ENCODE measurements at regions not wholly inside any gene's neighbourhood (a gene's known extent, or its start where the extent isn't known, plus 50 kb on each side); places are given as distances from the start of the nearest gene placed in this dataset.

DNA sequence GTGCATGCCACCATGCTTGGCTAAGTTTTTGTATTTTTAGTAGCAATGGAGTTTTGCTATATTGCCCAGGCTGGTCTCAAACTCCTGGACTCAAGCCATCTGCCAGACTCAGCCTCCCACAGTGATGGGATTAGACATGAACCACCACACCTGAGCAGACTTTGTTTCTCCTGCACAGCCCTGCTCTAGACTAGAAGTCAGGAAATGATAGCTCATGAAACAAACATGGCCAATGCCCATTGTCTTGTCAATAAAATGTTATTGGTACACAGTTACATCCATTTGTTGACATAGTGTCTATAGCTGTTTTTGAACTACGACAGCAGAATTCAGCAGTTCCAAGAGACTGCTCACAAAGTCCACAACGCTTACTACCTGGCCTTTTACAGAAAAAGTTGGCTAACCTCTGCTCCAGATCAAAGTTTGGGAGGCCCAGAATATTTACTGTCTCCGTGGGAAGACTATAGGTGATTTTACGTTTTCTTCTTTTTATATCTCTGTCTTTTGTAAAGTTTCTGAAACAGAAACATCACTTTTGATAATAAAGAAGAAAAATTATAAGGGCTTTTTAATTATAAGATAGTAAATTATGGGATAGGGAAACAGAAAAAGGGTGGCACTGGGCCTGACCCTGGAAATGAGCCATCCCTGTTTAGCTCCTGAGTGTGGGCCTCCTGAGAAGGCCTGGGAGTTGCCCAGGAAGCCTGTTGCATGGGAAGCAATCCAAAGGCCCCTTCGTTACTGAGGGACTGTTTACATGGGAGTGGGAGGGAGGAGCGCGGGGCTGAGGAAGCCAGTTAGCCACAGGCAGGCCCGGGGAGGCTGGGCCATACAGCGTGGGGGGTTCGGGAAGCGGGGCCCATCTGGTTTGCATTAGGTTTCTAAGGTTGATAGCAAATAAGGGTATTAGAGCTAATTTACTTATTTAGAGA lies 201.5 kb downstream of the IRF8 start:
- TF ChIP-seq, protein P1, sequence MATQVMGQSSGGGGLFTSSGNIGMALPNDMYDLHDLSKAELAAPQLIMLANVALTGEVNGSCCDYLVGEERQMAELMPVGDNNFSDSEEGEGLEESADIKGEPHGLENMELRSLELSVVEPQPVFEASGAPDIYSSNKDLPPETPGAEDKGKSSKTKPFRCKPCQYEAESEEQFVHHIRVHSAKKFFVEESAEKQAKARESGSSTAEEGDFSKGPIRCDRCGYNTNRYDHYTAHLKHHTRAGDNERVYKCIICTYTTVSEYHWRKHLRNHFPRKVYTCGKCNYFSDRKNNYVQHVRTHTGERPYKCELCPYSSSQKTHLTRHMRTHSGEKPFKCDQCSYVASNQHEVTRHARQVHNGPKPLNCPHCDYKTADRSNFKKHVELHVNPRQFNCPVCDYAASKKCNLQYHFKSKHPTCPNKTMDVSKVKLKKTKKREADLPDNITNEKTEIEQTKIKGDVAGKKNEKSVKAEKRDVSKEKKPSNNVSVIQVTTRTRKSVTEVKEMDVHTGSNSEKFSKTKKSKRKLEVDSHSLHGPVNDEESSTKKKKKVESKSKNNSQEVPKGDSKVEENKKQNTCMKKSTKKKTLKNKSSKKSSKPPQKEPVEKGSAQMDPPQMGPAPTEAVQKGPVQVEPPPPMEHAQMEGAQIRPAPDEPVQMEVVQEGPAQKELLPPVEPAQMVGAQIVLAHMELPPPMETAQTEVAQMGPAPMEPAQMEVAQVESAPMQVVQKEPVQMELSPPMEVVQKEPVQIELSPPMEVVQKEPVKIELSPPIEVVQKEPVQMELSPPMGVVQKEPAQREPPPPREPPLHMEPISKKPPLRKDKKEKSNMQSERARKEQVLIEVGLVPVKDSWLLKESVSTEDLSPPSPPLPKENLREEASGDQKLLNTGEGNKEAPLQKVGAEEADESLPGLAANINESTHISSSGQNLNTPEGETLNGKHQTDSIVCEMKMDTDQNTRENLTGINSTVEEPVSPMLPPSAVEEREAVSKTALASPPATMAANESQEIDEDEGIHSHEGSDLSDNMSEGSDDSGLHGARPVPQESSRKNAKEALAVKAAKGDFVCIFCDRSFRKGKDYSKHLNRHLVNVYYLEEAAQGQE (IDR thresholded peaks at IDR 0.05; ENCODE audit: insufficient read depth in 1 of 2, low read depth in 2 of 2, low read length in 1 of 2): no peak
- TF ChIP-seq SIN3A (IDR thresholded peaks at IDR 0.05; ENCODE audit: borderline replicate concordance, insufficient read depth, low read depth, low read length): no peak
- TF ChIP-seq, protein P2, sequence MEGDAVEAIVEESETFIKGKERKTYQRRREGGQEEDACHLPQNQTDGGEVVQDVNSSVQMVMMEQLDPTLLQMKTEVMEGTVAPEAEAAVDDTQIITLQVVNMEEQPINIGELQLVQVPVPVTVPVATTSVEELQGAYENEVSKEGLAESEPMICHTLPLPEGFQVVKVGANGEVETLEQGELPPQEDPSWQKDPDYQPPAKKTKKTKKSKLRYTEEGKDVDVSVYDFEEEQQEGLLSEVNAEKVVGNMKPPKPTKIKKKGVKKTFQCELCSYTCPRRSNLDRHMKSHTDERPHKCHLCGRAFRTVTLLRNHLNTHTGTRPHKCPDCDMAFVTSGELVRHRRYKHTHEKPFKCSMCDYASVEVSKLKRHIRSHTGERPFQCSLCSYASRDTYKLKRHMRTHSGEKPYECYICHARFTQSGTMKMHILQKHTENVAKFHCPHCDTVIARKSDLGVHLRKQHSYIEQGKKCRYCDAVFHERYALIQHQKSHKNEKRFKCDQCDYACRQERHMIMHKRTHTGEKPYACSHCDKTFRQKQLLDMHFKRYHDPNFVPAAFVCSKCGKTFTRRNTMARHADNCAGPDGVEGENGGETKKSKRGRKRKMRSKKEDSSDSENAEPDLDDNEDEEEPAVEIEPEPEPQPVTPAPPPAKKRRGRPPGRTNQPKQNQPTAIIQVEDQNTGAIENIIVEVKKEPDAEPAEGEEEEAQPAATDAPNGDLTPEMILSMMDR (IDR thresholded peaks at IDR 0.05): no peak

Measured in Panc1 (cell line).